Caco-2 (cell line): ENCODE measurements at regions not wholly inside any gene's neighbourhood (a gene's known extent, or its start where the extent isn't known, plus 50 kb on each side); places are given as distances from the start of the nearest gene placed in this dataset.

ENCODE experiments used
- BruUV-seq: library from RNA; stranded (reverse); fragments of 400-500 nt; replicated peaks from 2 replicates; lab custom pipeline; 2021; lab: Mats Ljungman, UMichigan
- CTCF ChIA-PET: fragments of 300-600 bp; sonication (Branson Sonifier 250); formaldehyde crosslinking; loops from one replicate; lab custom pipeline; 2022; ENCODE audit warnings: antibody characterized with exemption; lab: Charles Lee
- POLR2A ChIA-PET: fragments of 300-600 bp; sonication (Branson Sonifier 250); formaldehyde crosslinking; loops from one replicate; lab custom pipeline; 2022; ENCODE audit warnings: antibody characterized with exemption; lab: Charles Lee
- DNase-seq, 2 experiments: peaks; one replicate each; pipeline versions ENCODE4 v3.0.0 to v3.0.0-alpha.2; 2020 to 2022
- H3K27me3 ChIP-seq: replicated peaks from 2 replicates; pipeline ENCODE4 v1.6.0; 2011; ENCODE audit warnings: low read length; ENCODE audit not compliant: control insufficient read depth, insufficient read depth
- H3K36me3 ChIP-seq: 2 replicates; pipeline ENCODE4 v1.5.1; 2011; ENCODE audit warnings: low read length; ENCODE audit not compliant: control insufficient read depth, insufficient read depth
- H3K4me1 ChIP-seq: fragments of 250-450 bp; sonication (Bioruptor Pico); 2 replicates; pipeline ENCODE4 v1.5.1; 2020; ENCODE audit warnings: mild to moderate bottlenecking
- H3K4me3 ChIP-seq: 2 replicates; pipeline ENCODE4 v1.5.1; 2011; ENCODE audit warnings: low read depth, mild to moderate bottlenecking, control low read depth, low read length
- H3K9me3 ChIP-seq: fragments of 250-450 bp; sonication (Bioruptor Pico); 2 replicates; pipeline ENCODE4 v1.5.1; 2020; ENCODE audit warnings: mild to moderate bottlenecking, moderate library complexity
- H3K27ac Mint-ChIP-seq: one replicate; pipeline ENCODE4 v1.8.0; 2022; ENCODE audit warnings: mixed read lengths; ENCODE audit not compliant: unreplicated experiment
- H3K27me3 Mint-ChIP-seq: one replicate; pipeline ENCODE4 v1.8.0; 2022; ENCODE audit warnings: mixed read lengths; ENCODE audit not compliant: insufficient read depth, unreplicated experiment
- H3K36me3 Mint-ChIP-seq: one replicate; pipeline ENCODE4 v1.8.0; 2022; ENCODE audit warnings: mild to moderate bottlenecking, mixed read lengths; ENCODE audit not compliant: insufficient read depth, unreplicated experiment
- H3K4me1 Mint-ChIP-seq: one replicate; pipeline ENCODE4 v1.8.0; 2022; ENCODE audit warnings: low read depth, mixed read lengths; ENCODE audit not compliant: unreplicated experiment
- H3K4me3 Mint-ChIP-seq: one replicate; pipeline ENCODE4 v1.8.0; 2022; ENCODE audit warnings: mild to moderate bottlenecking, moderate library complexity, mixed read lengths; ENCODE audit not compliant: unreplicated experiment
- H3K9me3 Mint-ChIP-seq: one replicate; pipeline ENCODE4 v1.8.0; 2022; ENCODE audit warnings: mixed read lengths; ENCODE audit not compliant: unreplicated experiment
- CTCF ChIP-seq, 2 experiments: fragments of 200-600 bp in 1 of 2; IDR thresholded peaks; 1 replicate in 1 of 2; 2 replicates in 1 of 2; pipeline versions ENCODE4 v1.5.1 to v1.8.0; 2011 to 2022; ENCODE audit warnings: antibody characterized with exemption in 1 of 2, control low read depth in 1 of 2, inconsistent platforms in 1 of 2, low read depth in 1 of 2, low read length in 1 of 2, mild to moderate bottlenecking in 1 of 2, moderate library complexity in 1 of 2; ENCODE audit not compliant: insufficient read depth in 1 of 2, severe bottlenecking in 1 of 2, unreplicated experiment in 1 of 2
- intact Hi-C: fragments of 100-400 bp; cut with micrococcal nuclease; formaldehyde crosslinking; loops from one replicate; pipeline ENCODE4 v1.10.0; 2022; ENCODE audit not compliant: unreplicated experiment

- no peak overlapping the region for H3K4me3 Mint-ChIP-seq
- no peaks in the 10 kb centered on the region for H3K36me3 Mint-ChIP-seq
- no peak overlapping the region for H3K4me3 ChIP-seq
- no peaks in the 10 kb centered on the region for H3K4me1 ChIP-seq
- ChIA-PET CTCF (no interaction called here), POLR2A (no interaction called here)
- no peaks in the 10 kb centered on the region for H3K4me1 Mint-ChIP-seq
- no peaks in the 10 kb centered on the region for H3K9me3 ChIP-seq
- TF ChIP-seq CTCF (IDR thresholded peaks at IDR 0.05; ENCODE audit: insufficient read depth in 1 of 2, low read depth in 1 of 2, low read length in 1 of 2, severe bottlenecking in 1 of 2, unreplicated experiment in 1 of 2) = no peak
- no peak for DNase-seq
- no peak overlapping the region for H3K27ac Mint-ChIP-seq
- H3K27me3 Mint-ChIP-seq = peaks cover 5% of the 10 kb centered on the region
- intact Hi-C loops = no loop called here
- no TSS peak for BruUV-seq
- H3K36me3 ChIP-seq = no peaks in the 10 kb centered on the region
- H3K9me3 Mint-ChIP-seq = no peaks in the 10 kb centered on the region
- H3K27me3 ChIP-seq = no peaks in the 10 kb centered on the region
These were observed 84.5 kb upstream of the NTRK3 start for GRCh38 chr15:88341006-88341405.

DNA sequence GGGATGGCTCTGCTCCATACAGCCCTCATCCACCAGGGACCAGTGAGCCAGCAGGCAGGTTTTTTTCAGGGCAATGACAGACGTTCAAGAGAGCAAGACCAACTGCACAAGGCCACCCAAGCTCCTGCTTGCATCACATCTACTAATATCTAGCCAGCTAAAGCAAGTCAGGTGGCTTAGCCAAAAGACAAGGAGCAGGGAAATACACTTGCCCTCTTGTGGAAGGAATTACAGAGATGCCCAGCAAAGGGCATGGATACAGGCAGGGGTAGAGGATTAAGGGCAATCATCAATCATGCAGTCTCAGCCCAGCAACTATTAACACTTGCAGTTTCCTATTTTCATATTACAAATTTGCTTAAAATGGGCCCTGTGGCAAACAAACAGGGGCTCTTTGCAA, 81.5 kb upstream of the NTRK3 start:
- no peak overlapping the region for H3K4me3 ChIP-seq
- Mint-ChIP-seq H3K9me3 (no peaks in the 10 kb centered on the region), H3K4me3 (no peak overlapping the region), H3K27ac (no peak overlapping the region), H3K36me3 (no peaks in the 10 kb centered on the region), H3K27me3 (peaks cover 14% of the 10 kb centered on the region), H3K4me1 (no peaks in the 10 kb centered on the region)
- no TSS peak for BruUV-seq
- CTCF ChIA-PET = no interaction called here
- no peaks in the 10 kb centered on the region for H3K4me1 ChIP-seq
- no peaks in the 10 kb centered on the region for H3K9me3 ChIP-seq
- peaks cover 1% of the 10 kb centered on the region; the same call in 1 of the 2 replicates for H3K27me3 ChIP-seq
- no peak for TF ChIP-seq CTCF (IDR thresholded peaks at IDR 0.05; ENCODE audit: insufficient read depth in 1 of 2, low read depth in 1 of 2, low read length in 1 of 2, severe bottlenecking in 1 of 2, unreplicated experiment in 1 of 2)
- no peaks in the 10 kb centered on the region for H3K36me3 ChIP-seq
- POLR2A ChIA-PET = no interaction called here
- no peak for DNase-seq
- intact Hi-C loops = no loop called here

GRCh38 chr15:88335074-88335473, 78.5 kb upstream of the NTRK3 start:
- no peaks in the 10 kb centered on the region for H3K9me3 ChIP-seq
- intact Hi-C loops = no loop called here
- no peak overlapping the region for H3K4me3 Mint-ChIP-seq
- no peaks in the 10 kb centered on the region for H3K36me3 ChIP-seq
- ChIA-PET CTCF (no interaction called here), POLR2A (no interaction called here)
- no peaks in the 10 kb centered on the region for H3K4me1 Mint-ChIP-seq
- H3K36me3 Mint-ChIP-seq = no peaks in the 10 kb centered on the region
- no peak overlapping the region for H3K4me3 ChIP-seq
- H3K27ac Mint-ChIP-seq = no peak overlapping the region
- BruUV-seq = no TSS peak
- H3K27me3 ChIP-seq = peaks cover 1% of the 10 kb centered on the region; the same call in 1 of the 2 replicates
- H3K9me3 Mint-ChIP-seq = no peaks in the 10 kb centered on the region
- H3K27me3 Mint-ChIP-seq = peaks cover 16% of the 10 kb centered on the region
- H3K4me1 ChIP-seq = no peaks in the 10 kb centered on the region
- no peak for DNase-seq
- no peak for TF ChIP-seq CTCF (IDR thresholded peaks at IDR 0.05; ENCODE audit: insufficient read depth in 1 of 2, low read depth in 1 of 2, low read length in 1 of 2, severe bottlenecking in 1 of 2, unreplicated experiment in 1 of 2)
